ENCODE measurements at regions not wholly inside any gene's neighbourhood (a gene's known extent, or its start where the extent isn't known, plus 50 kb on each side); places are given as distances from the start of the nearest gene placed in this dataset.

GRCh38 chr14:83780321-83780720 is 1749.6 kb upstream of the FLRT2 start:
- H3K4me3 ChIP-seq (ENCODE audit: low read length) = no peak overlapping the region
- TF ChIP-seq CTCF (IDR thresholded peaks at IDR 0.05; ENCODE audit: insufficient read depth, low read depth, low read length, missing control alignments) = no peak
- no peak for DNase-seq (ENCODE audit: low read depth)

- no peak for TF ChIP-seq CTCF (IDR thresholded peaks at IDR 0.05; ENCODE audit: insufficient read depth, low read depth, low read length, missing control alignments)
- no peak for DNase-seq (ENCODE audit: low read depth)
- no peak overlapping the region for H3K4me3 ChIP-seq (ENCODE audit: low read length)
Measured at GRCh38 chr14:83798421-83798820, 1731.5 kb upstream of the FLRT2 start.

- TF ChIP-seq CTCF (IDR thresholded peaks at IDR 0.05; ENCODE audit: insufficient read depth, low read depth, low read length, missing control alignments) = no peak
- no peak for DNase-seq (ENCODE audit: low read depth)
- H3K4me3 ChIP-seq (ENCODE audit: low read length) = no peak overlapping the region
Measured at GRCh38 chr14:83799233-83799632, 1730.7 kb upstream of the FLRT2 start.

- TF ChIP-seq CTCF (IDR thresholded peaks at IDR 0.05; ENCODE audit: insufficient read depth, low read depth, low read length, missing control alignments) = no peak
- no peak for DNase-seq (ENCODE audit: low read depth)
- H3K4me3 ChIP-seq (ENCODE audit: low read length) = no peak overlapping the region
Measured at GRCh38 chr14:83814896-83815295, 1715.0 kb upstream of the FLRT2 start.

- no peak for TF ChIP-seq CTCF (IDR thresholded peaks at IDR 0.05; ENCODE audit: insufficient read depth, low read depth, low read length, missing control alignments)
- DNase-seq (ENCODE audit: low read depth) = peak; percentile 2
- H3K4me3 ChIP-seq (ENCODE audit: low read length) = no peak overlapping the region
Measured at GRCh38 chr14:83816761-83817160, 1713.2 kb upstream of the FLRT2 start.

- no peak for DNase-seq (ENCODE audit: low read depth)
- TF ChIP-seq CTCF (IDR thresholded peaks at IDR 0.05; ENCODE audit: insufficient read depth, low read depth, low read length, missing control alignments) = no peak
- no peak overlapping the region for H3K4me3 ChIP-seq (ENCODE audit: low read length)
Measured at GRCh38 chr14:83825843-83826242, 1704.1 kb upstream of the FLRT2 start.

- no peak for TF ChIP-seq CTCF (IDR thresholded peaks at IDR 0.05; ENCODE audit: insufficient read depth, low read depth, low read length, missing control alignments)
- no peak overlapping the region for H3K4me3 ChIP-seq (ENCODE audit: low read length)
- no peak for DNase-seq (ENCODE audit: low read depth)
Measured at GRCh38 chr14:83826838-83827237, 1703.1 kb upstream of the FLRT2 start.
